GM12891 (cell line): ENCODE measurements at regions not wholly inside any gene's neighbourhood (a gene's known extent, or its start where the extent isn't known, plus 50 kb on each side); places are given as distances from the start of the nearest gene placed in this dataset.

Source experiments
- POLR2A ChIP-seq: IDR thresholded peaks from 2 replicates; pipeline ENCODE4 v1.6.1; 2011; ENCODE audit warnings: low read depth, low read length, control low read depth
- POLR2AphosphoS5 ChIP-seq: IDR thresholded peaks from 2 replicates; pipeline ENCODE4 v1.6.1; 2011; ENCODE audit warnings: low read depth, low read length, control low read depth
- TAF1 ChIP-seq: IDR thresholded peaks from 2 replicates; pipeline ENCODE4 v1.6.1; 2011; ENCODE audit warnings: low read depth, low read length, control low read depth

- TF ChIP-seq POLR2AphosphoS5, result no peak
- TF ChIP-seq POLR2A, result no peak
- no peak for TF ChIP-seq TAF1
Observed at GRCh38 chr10:45204954-45205775, 110.2 kb downstream of the OR13A1 start.
